Lung (tissue), 11 donors: ENCODE measurements at regions not wholly inside any gene's neighbourhood (a gene's known extent, or its start where the extent isn't known, plus 50 kb on each side); places are given as distances from the start of the nearest gene placed in this dataset.

Source experiments
- ATAC-seq: fragments of 200-7000 bp; cut with Tn5 transposase; one replicate; pipeline ENCODE4 v1.9.1; 2020; ENCODE audit warnings: moderate number of reproducible peaks; ENCODE audit not compliant: insufficient read depth, low FRiP score
- DNase-seq, 3 donors: peaks; one replicate each; pipeline ENCODE4 v3.0.0-alpha.2; 2013 to 2017
- H3K27ac ChIP-seq, 2 donors: one replicate each; pipeline ENCODE4 v1.5.1; 2013; ENCODE audit warnings: mild to moderate bottlenecking in 2 of 2, moderate library complexity in 2 of 2, control low read depth in 1 of 2, inconsistent platforms in 1 of 2, low read depth in 1 of 2, low read length in 1 of 2
- H3K27me3 ChIP-seq, 3 donors: one replicate each; pipeline ENCODE4 v1.5.1; 2013; ENCODE audit warnings: low read length in 2 of 3; ENCODE audit not compliant: control insufficient read depth in 3 of 3, insufficient read depth in 3 of 3
- H3K36me3 ChIP-seq, 4 donors: one replicate each; pipeline ENCODE4 v1.5.1; 2013; ENCODE audit warnings: low read length in 4 of 4, mild to moderate bottlenecking in 1 of 4, moderate library complexity in 1 of 4; ENCODE audit not compliant: control insufficient read depth in 4 of 4, insufficient read depth in 4 of 4
- H3K4me1 ChIP-seq, 5 donors: one replicate each; pipeline ENCODE4 v1.5.1; 2013; ENCODE audit warnings: low read length in 5 of 5, mild to moderate bottlenecking in 2 of 5, moderate library complexity in 1 of 5; ENCODE audit not compliant: control insufficient read depth in 5 of 5, insufficient read depth in 5 of 5
- H3K4me3 ChIP-seq: one replicate; pipeline ENCODE4 v1.5.1; 2013; ENCODE audit warnings: mild to moderate bottlenecking, control low read depth, moderate library complexity
- H3K9ac ChIP-seq, 2 donors: one replicate each; pipeline ENCODE4 v1.5.1; 2013; ENCODE audit warnings: low read length in 2 of 2, control low read depth in 1 of 2; ENCODE audit not compliant: insufficient read depth in 1 of 2
- H3K9me3 ChIP-seq, 4 donors: one replicate each; pipeline ENCODE4 v1.5.1; 2013; ENCODE audit warnings: low read length in 3 of 4, mild to moderate bottlenecking in 1 of 4, moderate library complexity in 1 of 4; ENCODE audit not compliant: control insufficient read depth in 4 of 4, insufficient read depth in 3 of 4
- WGBS, 2 donors: extraction: QIAGEN DNeasy Blood & Tissue Kit; methylation state at CpG; one replicate each; pipeline ENCODE4 v1.1.7; 2013; 5-methylcytosine and 5-hydroxymethylcytosine counted together
- TF ChIP-seq, protein P1 (sequence below): IDR thresholded peaks from 2 replicates; pipeline ENCODE4 v1.5.1; 2012; ENCODE audit warnings: mild to moderate bottlenecking; ENCODE audit errors: control extremely low read depth, extremely low read depth
- donor health status: control.
- donor health status: control.
- donor health status: Bipolar disorder and iron deficiency.
- donor health status: healthy.
- donor health status: DM: yes; HTN: yes; CAD: no.

GRCh38 chr7:50208378-50208982 is 96.0 kb upstream of the IKZF1 start:
- Histone ChIP-seq H3K9ac (no peak overlapping the region), H3K36me3 (no peaks in the 10 kb centered on the region), H3K27ac (no peak overlapping the region), H3K27me3 (peaks cover 0 to 3% (median 0%) of the 10 kb centered on the region in 3 donors), H3K4me1 (peaks cover 0 to 4% (median 0%) of the 10 kb centered on the region in 5 donors), H3K4me3 (no peak overlapping the region), H3K9me3 (peaks cover 0 to 4% (median 0%) of the 10 kb centered on the region in 4 donors)
- 77 to 85% methylated on average over 5 of the region's 5 CpGs for WGBS, 2 donors
- no peak for ATAC-seq
- no peak for DNase-seq
- TF ChIP-seq, protein P1, sequence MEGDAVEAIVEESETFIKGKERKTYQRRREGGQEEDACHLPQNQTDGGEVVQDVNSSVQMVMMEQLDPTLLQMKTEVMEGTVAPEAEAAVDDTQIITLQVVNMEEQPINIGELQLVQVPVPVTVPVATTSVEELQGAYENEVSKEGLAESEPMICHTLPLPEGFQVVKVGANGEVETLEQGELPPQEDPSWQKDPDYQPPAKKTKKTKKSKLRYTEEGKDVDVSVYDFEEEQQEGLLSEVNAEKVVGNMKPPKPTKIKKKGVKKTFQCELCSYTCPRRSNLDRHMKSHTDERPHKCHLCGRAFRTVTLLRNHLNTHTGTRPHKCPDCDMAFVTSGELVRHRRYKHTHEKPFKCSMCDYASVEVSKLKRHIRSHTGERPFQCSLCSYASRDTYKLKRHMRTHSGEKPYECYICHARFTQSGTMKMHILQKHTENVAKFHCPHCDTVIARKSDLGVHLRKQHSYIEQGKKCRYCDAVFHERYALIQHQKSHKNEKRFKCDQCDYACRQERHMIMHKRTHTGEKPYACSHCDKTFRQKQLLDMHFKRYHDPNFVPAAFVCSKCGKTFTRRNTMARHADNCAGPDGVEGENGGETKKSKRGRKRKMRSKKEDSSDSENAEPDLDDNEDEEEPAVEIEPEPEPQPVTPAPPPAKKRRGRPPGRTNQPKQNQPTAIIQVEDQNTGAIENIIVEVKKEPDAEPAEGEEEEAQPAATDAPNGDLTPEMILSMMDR: no peak

DNA sequence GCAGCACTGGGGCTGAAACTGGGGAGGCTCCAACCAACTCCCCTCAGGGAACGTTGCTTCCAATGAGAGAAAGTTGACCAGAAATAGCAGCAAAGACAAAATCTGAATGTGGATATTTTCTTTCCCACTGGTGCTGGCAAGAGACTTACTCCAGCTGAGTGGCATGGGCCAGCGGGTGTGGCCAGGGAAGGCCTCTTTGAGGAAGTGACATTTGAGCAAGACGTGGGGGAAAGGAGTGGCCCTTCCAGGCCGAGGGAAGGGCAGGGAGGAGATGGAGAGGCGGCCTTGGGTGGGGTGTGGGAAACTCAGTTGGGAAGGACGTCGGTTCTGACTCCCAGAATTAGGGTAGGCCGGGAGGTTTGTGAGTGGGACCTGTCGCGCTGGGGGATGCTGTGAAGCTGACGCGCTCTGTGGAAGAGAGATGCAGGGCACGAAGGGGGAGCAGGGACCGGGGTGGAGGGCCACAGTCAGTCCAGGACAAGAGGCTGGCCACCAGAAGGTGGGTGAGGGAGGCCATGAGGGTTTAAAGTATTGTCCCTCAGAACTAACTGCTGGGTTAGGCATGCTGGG is 96.7 kb upstream of the IKZF1 start:
- Histone ChIP-seq H3K9ac (no peak overlapping the region), H3K4me3 (no peak overlapping the region), H3K9me3 (peaks cover 0 to 4% (median 0%) of the 10 kb centered on the region in 4 donors), H3K36me3 (no peaks in the 10 kb centered on the region), H3K27me3 (peaks cover 0 to 3% (median 0%) of the 10 kb centered on the region in 3 donors), H3K4me1 (no peaks in the 10 kb centered on the region), H3K27ac (no peak overlapping the region)
- DNase-seq (no peak), ATAC-seq (no peak)
- 59 to 64% methylated on average over 14 of the region's 14 CpGs for WGBS, 2 donors
- TF ChIP-seq, protein P1: no peak

- Histone ChIP-seq H3K27me3 (peaks cover 0 to 3% (median 0%) of the 10 kb centered on the region in 3 donors), H3K4me1 (no peaks in the 10 kb centered on the region), H3K36me3 (no peaks in the 10 kb centered on the region), H3K27ac (no peak overlapping the region), H3K9me3 (peaks cover 0 to 4% (median 0%) of the 10 kb centered on the region in 4 donors), H3K9ac (no peak overlapping the region), H3K4me3 (no peak overlapping the region)
- 91% methylated on average over 11 of the region's 11 CpGs for WGBS, 2 donors
- DNase-seq (no peak), ATAC-seq (no peak)
- TF ChIP-seq, protein P1: no peak
These were observed 97.3 kb upstream of the IKZF1 start for GRCh38 chr7:50207251-50207564.
